Astrocyte of the hippocampus (primary cell): ENCODE measurements at regions not wholly inside any gene's neighbourhood (a gene's known extent, or its start where the extent isn't known, plus 50 kb on each side); places are given as distances from the start of the nearest gene placed in this dataset.

Experiments
- DNase-seq: peaks from one replicate; pipeline ENCODE4 v3.0.0; 2011; ENCODE audit warnings: low read depth, low spot score

GRCh38 chr7:3194501-3195141 is 106.4 kb upstream of the SDK1 start:
- DNase-seq: peak; percentile 96

- DNase-seq: no peak
Measured at GRCh38 chr7:3195160-3195559, 105.9 kb upstream of the SDK1 start.

DNA sequence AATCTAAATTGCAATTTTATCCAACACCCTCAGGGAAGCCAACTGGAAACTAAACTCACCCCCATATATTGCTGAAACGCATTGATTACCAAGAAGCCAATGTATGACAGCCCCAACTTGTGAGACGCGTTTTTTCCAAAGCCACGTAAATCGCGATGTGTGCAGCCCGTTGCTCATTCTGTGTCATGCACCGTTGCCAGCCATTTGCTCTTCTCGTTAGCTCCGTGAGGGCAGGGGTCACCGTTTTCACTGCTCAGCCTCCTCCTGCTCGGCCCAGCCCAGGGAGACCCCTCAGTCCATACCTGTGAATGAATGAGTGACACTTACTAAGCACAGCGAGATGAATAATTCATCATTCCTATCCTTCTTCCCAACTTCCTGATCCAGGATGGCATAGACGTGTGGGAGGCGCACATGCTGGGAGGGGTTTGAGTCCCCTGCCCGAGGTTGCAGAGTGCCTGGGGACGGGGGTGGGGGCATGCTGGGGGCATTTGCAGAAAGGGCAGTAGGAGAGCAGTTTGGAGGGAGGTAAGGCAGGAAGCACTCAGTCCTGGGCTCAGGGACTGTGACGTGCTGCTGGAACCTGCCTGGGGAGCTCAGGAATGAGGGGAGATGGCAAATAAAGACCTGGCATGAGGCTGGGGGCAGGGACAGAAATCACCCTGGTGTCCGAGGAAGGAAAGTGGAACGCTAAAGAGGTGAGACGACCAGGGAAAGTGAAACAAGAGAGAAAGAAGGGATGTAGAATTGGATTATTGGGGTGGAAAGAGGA is 104.2 kb upstream of the SDK1 start:
- no peak for DNase-seq

DNA sequence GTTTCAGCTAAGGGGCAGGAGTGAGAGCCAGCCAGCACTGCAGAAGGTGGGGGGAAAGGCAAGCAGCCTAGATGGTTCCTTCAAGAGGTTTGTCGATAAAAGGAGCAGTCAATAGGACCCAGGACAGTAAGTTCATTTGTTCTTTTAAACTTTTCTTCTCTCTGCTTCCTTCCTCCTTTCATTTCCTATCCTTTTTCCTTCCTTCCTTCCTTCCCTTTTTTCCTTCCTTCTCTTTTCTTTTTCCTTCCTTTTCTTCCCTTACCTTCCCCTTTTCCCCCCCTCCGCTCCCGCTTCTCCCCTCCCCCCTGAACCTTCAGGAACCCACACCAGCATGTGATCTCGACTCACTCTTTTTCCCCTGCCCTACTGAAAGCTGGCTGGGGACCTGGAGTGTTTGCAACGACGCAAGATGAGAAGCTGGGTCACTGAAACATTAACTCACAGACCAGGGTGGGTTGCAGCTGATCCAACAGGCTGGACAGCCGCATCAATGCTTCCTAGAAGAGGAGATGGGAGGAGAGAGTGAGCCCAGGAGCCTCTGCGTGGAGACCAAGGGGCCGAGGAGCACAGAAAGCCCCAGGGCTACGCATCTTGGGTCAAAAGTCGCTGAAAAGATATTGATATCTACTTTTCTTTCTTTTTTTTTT is 103.4 kb upstream of the SDK1 start:
- no peak for DNase-seq

DNA sequence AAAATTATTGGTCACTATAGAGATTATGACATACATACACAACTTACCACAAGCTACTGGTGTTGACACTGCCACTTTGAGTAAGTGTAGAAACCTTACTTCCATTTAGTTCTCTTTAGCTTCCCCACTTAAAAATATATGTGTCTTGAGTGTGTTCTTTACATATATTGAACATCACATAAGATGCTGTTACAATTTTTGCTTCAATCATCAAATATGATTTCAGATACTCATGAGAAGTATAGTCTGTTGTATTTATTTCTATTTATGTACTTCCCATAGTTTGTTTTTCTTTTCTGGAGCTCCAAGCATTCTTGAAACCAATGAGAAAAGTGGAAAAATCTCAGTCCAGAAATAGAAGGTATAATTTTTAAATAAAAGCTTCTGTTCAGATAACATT is 102.7 kb upstream of the SDK1 start:
- no peak for DNase-seq

DNA sequence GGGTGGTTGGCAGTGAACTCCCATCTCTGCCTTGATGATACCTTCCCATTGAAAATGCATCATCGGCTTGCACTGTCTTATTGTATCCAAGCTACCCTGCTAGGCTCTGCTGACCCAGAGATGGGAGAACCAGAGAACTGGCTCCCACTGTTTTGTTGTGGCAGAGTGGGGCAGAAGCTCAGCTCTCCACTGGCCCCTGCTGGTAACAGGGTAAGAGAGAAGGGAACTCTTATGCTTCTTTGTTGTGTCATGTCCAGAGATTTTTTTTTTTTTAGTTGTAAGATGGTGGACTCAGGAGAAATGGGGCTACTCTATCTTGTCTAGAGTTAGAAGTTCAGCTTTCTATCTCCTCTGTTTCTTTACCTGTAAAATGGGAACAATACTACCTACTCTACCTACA is 100.5 kb upstream of the SDK1 start:
- peak; percentile 56 for DNase-seq

GRCh38 chr7:3201306-3201705 is 99.7 kb upstream of the SDK1 start:
- DNase-seq: no peak

DNA sequence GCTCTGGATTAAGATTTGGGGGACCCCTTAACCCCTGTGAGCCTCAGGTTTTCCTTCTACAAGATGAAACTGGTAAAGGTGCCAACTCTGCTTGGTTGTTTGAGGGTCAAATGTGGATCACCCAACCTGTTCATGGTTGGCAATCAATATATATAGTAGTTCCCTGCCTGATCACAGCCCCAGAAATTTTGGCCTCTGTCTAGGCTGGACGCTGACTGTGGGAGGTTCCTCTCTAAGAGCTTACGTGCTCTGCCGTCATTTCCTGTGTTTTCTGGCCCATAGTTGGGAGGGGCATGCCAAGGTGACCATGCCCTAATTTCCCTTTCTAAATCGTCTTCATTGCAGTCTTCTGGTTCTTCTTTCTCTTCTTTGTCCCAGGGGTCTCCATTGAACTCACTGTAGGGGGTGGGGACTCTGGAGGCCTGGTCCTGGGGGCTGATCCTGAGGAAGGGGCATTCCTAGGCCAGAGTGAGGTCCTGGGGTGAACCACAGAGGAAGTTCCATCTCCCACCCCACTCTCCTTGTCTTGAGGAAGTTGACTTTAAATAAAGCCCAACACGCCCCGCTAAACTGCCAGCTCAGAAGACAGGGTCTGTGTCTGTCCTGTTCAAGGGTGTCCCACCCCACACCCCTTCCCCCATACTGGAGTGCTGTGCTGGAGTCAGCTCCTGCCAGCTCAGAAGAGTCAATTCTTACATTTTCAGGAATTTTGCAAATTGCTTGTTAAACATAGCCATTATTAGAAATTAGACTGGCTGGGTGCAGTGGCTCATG is 98.9 kb upstream of the SDK1 start:
- DNase-seq: no peak

- no peak for DNase-seq
Measured at GRCh38 chr7:3204526-3204925, 96.5 kb upstream of the SDK1 start.

GRCh38 chr7:3206101-3206500 is 95.0 kb upstream of the SDK1 start:
- DNase-seq: no peak

- DNase-seq: no peak
Measured at GRCh38 chr7:3206771-3207191, 94.3 kb upstream of the SDK1 start.

- DNase-seq: no peak
Measured at GRCh38 chr7:3207387-3207902, 93.6 kb upstream of the SDK1 start.

DNA sequence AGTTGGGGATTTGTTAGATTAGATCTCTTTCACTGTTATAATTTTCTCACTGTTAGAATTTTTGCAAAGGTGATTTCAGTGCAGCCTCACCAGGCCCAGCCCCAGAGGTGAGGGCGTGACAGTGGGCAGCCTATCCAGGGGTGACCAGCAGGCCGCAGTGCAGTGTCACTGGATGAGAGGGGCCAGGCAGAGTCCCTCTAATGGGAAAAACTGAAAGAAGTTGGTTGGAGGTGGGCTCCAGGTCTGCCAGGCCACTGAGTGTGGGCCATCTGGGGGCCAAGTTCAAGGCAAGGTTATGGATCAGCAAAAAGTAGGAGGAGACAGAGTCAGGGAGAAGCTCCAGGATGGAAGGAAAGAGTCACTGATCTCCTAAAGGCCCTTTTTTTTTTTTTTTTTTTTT is 90.5 kb upstream of the SDK1 start:
- no peak for DNase-seq

- no peak for DNase-seq
Measured at GRCh38 chr7:3214090-3214413, 87.0 kb upstream of the SDK1 start.

DNA sequence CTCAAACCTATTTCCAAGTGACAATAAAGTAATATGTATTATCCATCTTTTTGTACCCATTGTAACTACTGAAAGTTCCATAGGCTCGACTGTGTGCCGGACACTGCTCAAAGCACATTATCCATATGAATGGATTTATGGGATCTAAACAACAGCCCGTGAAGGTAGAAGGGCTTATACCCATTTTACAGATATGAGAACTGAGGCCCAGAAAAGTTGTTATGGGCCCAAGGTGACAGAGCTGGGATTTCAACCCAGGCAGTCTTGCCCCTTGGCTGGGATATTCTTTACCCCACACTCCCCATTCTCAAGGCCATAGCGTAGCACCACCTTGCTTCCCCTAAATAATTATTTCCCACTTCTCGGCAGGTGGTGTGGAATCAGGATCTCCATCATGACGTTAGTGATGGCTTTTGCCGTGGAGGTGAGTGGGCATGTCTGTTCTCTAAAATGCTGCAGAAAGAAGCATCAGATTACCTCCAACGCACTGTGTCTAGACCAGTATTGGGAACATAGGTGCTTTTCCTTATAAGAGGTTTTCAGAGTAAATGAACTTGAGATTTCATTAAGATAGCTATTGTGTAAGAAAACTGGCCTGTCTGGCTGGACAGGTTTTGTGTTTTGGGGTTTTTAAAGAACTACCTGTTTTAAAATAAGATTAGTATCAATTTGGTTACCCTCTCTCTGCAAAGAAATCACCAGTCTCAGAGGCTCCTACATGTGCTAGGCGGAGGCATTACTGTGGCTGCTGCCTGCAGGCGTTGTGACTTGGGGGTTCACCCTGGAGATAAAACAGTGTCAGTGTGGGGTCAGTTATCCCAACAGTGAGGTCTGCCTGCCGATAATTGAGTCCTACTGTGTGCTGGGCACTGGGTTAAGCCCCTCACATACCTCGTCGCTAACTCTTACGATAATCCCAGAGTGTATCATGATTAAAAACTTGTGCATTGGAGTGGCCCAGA is 85.1 kb upstream of the SDK1 start:
- DNase-seq: no peak

- peak; percentile 32 for DNase-seq
Measured at GRCh38 chr7:3217166-3217565, 83.9 kb upstream of the SDK1 start.

- DNase-seq: peak; percentile 52
Measured at GRCh38 chr7:3218411-3219225, 82.4 kb upstream of the SDK1 start.

- no peak for DNase-seq
Measured at GRCh38 chr7:3229904-3230470, 71.1 kb upstream of the SDK1 start.

GRCh38 chr7:3230908-3231307 is 70.1 kb upstream of the SDK1 start:
- no peak for DNase-seq

DNA sequence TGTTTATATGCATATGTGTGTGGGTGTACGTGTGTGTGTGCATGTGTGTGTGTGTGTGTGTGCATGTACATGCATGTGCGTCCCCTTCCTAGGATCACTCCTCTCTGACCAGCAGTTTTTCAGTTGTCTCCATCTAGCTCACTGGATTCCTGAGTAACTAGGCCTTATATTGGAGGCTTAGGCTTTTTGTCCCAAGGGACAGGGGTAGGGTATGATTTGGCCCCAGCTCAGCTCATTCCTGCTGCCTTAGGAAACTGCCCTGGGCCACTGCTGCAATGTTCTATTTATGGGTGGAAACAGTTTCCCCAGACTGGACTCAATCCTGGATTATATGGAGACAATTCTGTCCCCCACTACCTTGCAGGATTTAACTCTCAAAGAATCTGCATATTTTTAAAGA is 68.8 kb upstream of the SDK1 start:
- no peak for DNase-seq
